ENCODE measurements at regions not wholly inside any gene's neighbourhood (a gene's known extent, or its start where the extent isn't known, plus 50 kb on each side); places are given as distances from the start of the nearest gene placed in this dataset.
A peak's percentile ranks its signal among the peaks of the same experiment; 100 is the strongest.

- Histone ChIP-seq H3K27me3 (ENCODE audit: control insufficient read depth in 3 of 3, insufficient read depth in 3 of 3, low read length in 3 of 3) (no peaks in the 10 kb centered on the region), H3K27ac (ENCODE audit: low read depth in 1 of 3, low read length in 2 of 3) (peak overlapping the region in 1 of 3 donors; percentile 24), H3K9me3 (ENCODE audit: control insufficient read depth in 2 of 2, insufficient read depth in 1 of 2, low read depth in 1 of 2, low read length in 1 of 2) (no peaks in the 10 kb centered on the region), H3K36me3 (ENCODE audit: control insufficient read depth in 3 of 3, insufficient read depth in 2 of 3, low read depth in 1 of 3, low read length in 3 of 3) (peaks cover 0 to 6% (median 0%) of the 10 kb centered on the region in 3 donors), H3K4me3 (ENCODE audit: low read depth in 1 of 3, low read length in 3 of 3) (no peak overlapping the region), H3K4me1 (ENCODE audit: control insufficient read depth in 3 of 3, insufficient read depth in 2 of 3, low read depth in 1 of 3, low read length in 2 of 3) (no peaks in the 10 kb centered on the region)
- DNase-seq = no peak
- 61 to 77% (median 70%) methylated on average over 10 to 11 of the region's 11 CpGs for WGBS, 3 donors
- FAIRE-seq = no peak
These were observed 67.0 kb downstream of the PITPNM2 start for GRCh38 chr12:123083661-123084571.

GRCh38 chr12:123080634-123081033 lies 70.3 kb downstream of the PITPNM2 start:
- WGBS, 3 donors = 91 to 95% (median 93%) methylated on average over 4 of the region's 4 CpGs
- peaks cover 0 to 6% (median under 1%) of the 10 kb centered on the region in 3 donors for H3K4me1 ChIP-seq (ENCODE audit: control insufficient read depth in 3 of 3, insufficient read depth in 2 of 3, low read depth in 1 of 3, low read length in 2 of 3)

GRCh38 chr12:123078531-123079155 lies 72.2 kb downstream of the PITPNM2 start:
- H3K9me3 ChIP-seq (ENCODE audit: control insufficient read depth in 2 of 2, insufficient read depth in 1 of 2, low read depth in 1 of 2, low read length in 1 of 2) = no peaks in the 10 kb centered on the region
- peaks cover 0 to 13% (median 4%) of the 10 kb centered on the region in 3 donors for H3K4me1 ChIP-seq (ENCODE audit: control insufficient read depth in 3 of 3, insufficient read depth in 2 of 3, low read depth in 1 of 3, low read length in 2 of 3)
- H3K27me3 ChIP-seq (ENCODE audit: control insufficient read depth in 3 of 3, insufficient read depth in 3 of 3, low read length in 3 of 3) = no peaks in the 10 kb centered on the region
- H3K36me3 ChIP-seq (ENCODE audit: control insufficient read depth in 3 of 3, insufficient read depth in 2 of 3, low read depth in 1 of 3, low read length in 3 of 3) = peaks cover 0 to 4% (median 0%) of the 10 kb centered on the region in 3 donors
- H3K27ac ChIP-seq (ENCODE audit: low read depth in 1 of 3, low read length in 2 of 3) = peak overlapping the region in 1 of 3 donors; percentile 9
- WGBS, 3 donors = 80 to 87% (median 81%) methylated on average over 13 of the region's 13 CpGs
- no peak for FAIRE-seq
- DNase-seq = no peak
- H3K4me3 ChIP-seq (ENCODE audit: low read depth in 1 of 3, low read length in 3 of 3) = no peak overlapping the region

More at GRCh38 chr12:123080634-123081033, 70.3 kb downstream of the PITPNM2 start:
- Histone ChIP-seq H3K36me3 (ENCODE audit: control insufficient read depth in 3 of 3, insufficient read depth in 2 of 3, low read depth in 1 of 3, low read length in 3 of 3) (peaks cover 0 to 6% (median 0%) of the 10 kb centered on the region in 3 donors), H3K27me3 (ENCODE audit: control insufficient read depth in 3 of 3, insufficient read depth in 3 of 3, low read length in 3 of 3) (no peaks in the 10 kb centered on the region), H3K9me3 (ENCODE audit: control insufficient read depth in 2 of 2, insufficient read depth in 1 of 2, low read depth in 1 of 2, low read length in 1 of 2) (no peaks in the 10 kb centered on the region), H3K27ac (ENCODE audit: low read depth in 1 of 3, low read length in 2 of 3) (no peak overlapping the region), H3K4me3 (ENCODE audit: low read depth in 1 of 3, low read length in 3 of 3) (no peak overlapping the region)
- DNase-seq = no peak
- no peak for FAIRE-seq

GRCh38 chr12:123078120-123078465 lies 72.8 kb downstream of the PITPNM2 start:
- FAIRE-seq = no peak
- peaks cover 0 to 13% (median 4%) of the 10 kb centered on the region in 3 donors for H3K4me1 ChIP-seq (ENCODE audit: control insufficient read depth in 3 of 3, insufficient read depth in 2 of 3, low read depth in 1 of 3, low read length in 2 of 3)
- H3K27ac ChIP-seq (ENCODE audit: low read depth in 1 of 3, low read length in 2 of 3) = peak overlapping the region in 1 of 3 donors; percentile 9
- WGBS, 3 donors = 90 to 97% (median 93%) methylated on average over 8 to 12 of the region's 12 CpGs
- DNase-seq = no peak
- H3K36me3 ChIP-seq (ENCODE audit: control insufficient read depth in 3 of 3, insufficient read depth in 2 of 3, low read depth in 1 of 3, low read length in 3 of 3) = no peaks in the 10 kb centered on the region
- no peak overlapping the region for H3K4me3 ChIP-seq (ENCODE audit: low read depth in 1 of 3, low read length in 3 of 3)
- H3K9me3 ChIP-seq (ENCODE audit: control insufficient read depth in 2 of 2, insufficient read depth in 1 of 2, low read depth in 1 of 2, low read length in 1 of 2) = no peaks in the 10 kb centered on the region
- H3K27me3 ChIP-seq (ENCODE audit: control insufficient read depth in 3 of 3, insufficient read depth in 3 of 3, low read length in 3 of 3) = no peaks in the 10 kb centered on the region

GRCh38 chr12:123077298-123078119 lies 73.4 kb downstream of the PITPNM2 start:
- DNase-seq (no peak), FAIRE-seq (no peak)
- Histone ChIP-seq H3K27me3 (ENCODE audit: control insufficient read depth in 3 of 3, insufficient read depth in 3 of 3, low read length in 3 of 3) (no peaks in the 10 kb centered on the region), H3K4me3 (ENCODE audit: low read depth in 1 of 3, low read length in 3 of 3) (no peak overlapping the region), H3K36me3 (ENCODE audit: control insufficient read depth in 3 of 3, insufficient read depth in 2 of 3, low read depth in 1 of 3, low read length in 3 of 3) (no peaks in the 10 kb centered on the region), H3K9me3 (ENCODE audit: control insufficient read depth in 2 of 2, insufficient read depth in 1 of 2, low read depth in 1 of 2, low read length in 1 of 2) (no peaks in the 10 kb centered on the region), H3K27ac (ENCODE audit: low read depth in 1 of 3, low read length in 2 of 3) (peak overlapping the region in 1 of 3 donors; percentile 73), H3K4me1 (ENCODE audit: control insufficient read depth in 3 of 3, insufficient read depth in 2 of 3, low read depth in 1 of 3, low read length in 2 of 3) (peaks cover 0 to 13% (median 4%) of the 10 kb centered on the region in 3 donors)
- WGBS, 3 donors = 87 to 91% (median 90%) methylated on average over 22 of the region's 22 CpGs

GRCh38 chr12:123076604-123077297 lies 74.1 kb downstream of the PITPNM2 start:
- H3K27ac ChIP-seq (ENCODE audit: low read depth in 1 of 3, low read length in 2 of 3) = peak overlapping the region in 2 of 3 donors; percentile 3 to 73
- DNase-seq = peak in 1 of 2 donors; percentile 15
- no peaks in the 10 kb centered on the region for H3K27me3 ChIP-seq (ENCODE audit: control insufficient read depth in 3 of 3, insufficient read depth in 3 of 3, low read length in 3 of 3)
- H3K4me3 ChIP-seq (ENCODE audit: low read depth in 1 of 3, low read length in 3 of 3) = no peak overlapping the region
- no peaks in the 10 kb centered on the region for H3K36me3 ChIP-seq (ENCODE audit: control insufficient read depth in 3 of 3, insufficient read depth in 2 of 3, low read depth in 1 of 3, low read length in 3 of 3)
- FAIRE-seq = no peak
- whole genome bisulfite sequencing, 3 donors = 63 to 85% (median 71%) methylated on average over 11 of the region's 11 CpGs
- H3K9me3 ChIP-seq (ENCODE audit: control insufficient read depth in 2 of 2, insufficient read depth in 1 of 2, low read depth in 1 of 2, low read length in 1 of 2) = no peaks in the 10 kb centered on the region
- H3K4me1 ChIP-seq (ENCODE audit: control insufficient read depth in 3 of 3, insufficient read depth in 2 of 3, low read depth in 1 of 3, low read length in 2 of 3) = peaks cover 0 to 13% (median 4%) of the 10 kb centered on the region in 3 donors

- no peaks in the 10 kb centered on the region for H3K27me3 ChIP-seq (ENCODE audit: control insufficient read depth in 3 of 3, insufficient read depth in 3 of 3, low read length in 3 of 3)
- peak overlapping the region in 1 of 3 donors; percentile 11 for H3K4me3 ChIP-seq (ENCODE audit: low read depth in 1 of 3, low read length in 3 of 3)
- H3K9me3 ChIP-seq (ENCODE audit: control insufficient read depth in 2 of 2, insufficient read depth in 1 of 2, low read depth in 1 of 2, low read length in 1 of 2) = no peaks in the 10 kb centered on the region
- H3K27ac ChIP-seq (ENCODE audit: low read depth in 1 of 3, low read length in 2 of 3) = peak overlapping the region in 2 of 3 donors; percentile 11 to 73
- H3K4me1 ChIP-seq (ENCODE audit: control insufficient read depth in 3 of 3, insufficient read depth in 2 of 3, low read depth in 1 of 3, low read length in 2 of 3) = peaks cover 0 to 13% (median 4%) of the 10 kb centered on the region in 3 donors
- peak; percentile 48 to 63 for DNase-seq
- no peaks in the 10 kb centered on the region for H3K36me3 ChIP-seq (ENCODE audit: control insufficient read depth in 3 of 3, insufficient read depth in 2 of 3, low read depth in 1 of 3, low read length in 3 of 3)
- 40 to 48% (median 42%) methylated on average over 16 of the region's 16 CpGs for WGBS, 3 donors
- FAIRE-seq = no peak
These were observed 75.2 kb downstream of the PITPNM2 start for GRCh38 chr12:123075646-123076171.
